ENCODE measurements at regions not wholly inside any gene's neighbourhood (a gene's known extent, or its start where the extent isn't known, plus 50 kb on each side); places are given as distances from the start of the nearest gene placed in this dataset.

- H3K4me1 Mint-ChIP-seq = no peaks in the 10 kb centered on the region
- no peak overlapping the region for H3K27ac Mint-ChIP-seq
- DNase-seq = no peak
- no peak for ATAC-seq (ENCODE audit: low read depth in 2 of 2)
- no peak overlapping the region for H3K4me3 Mint-ChIP-seq
- no peaks in the 10 kb centered on the region for H3K27me3 Mint-ChIP-seq
- H3K9me3 Mint-ChIP-seq = peaks cover 11 to 18% (median 15%) of the 10 kb centered on the region in 7 donors
- peaks cover 0 to 7% of the 10 kb centered on the region in 2 donors for H3K36me3 Mint-ChIP-seq
Observed at GRCh38 chr1:80926531-80926930, 874.2 kb upstream of the ADGRL2 start.

- DNase-seq = no peak
- H3K4me3 Mint-ChIP-seq = no peak overlapping the region
- ATAC-seq (ENCODE audit: low read depth in 2 of 2) = no peak
- H3K27ac Mint-ChIP-seq = no peak overlapping the region
- H3K36me3 Mint-ChIP-seq = no peaks in the 10 kb centered on the region
- H3K9me3 Mint-ChIP-seq = peaks cover 0 to 10% (median 4%) of the 10 kb centered on the region in 7 donors
- H3K4me1 Mint-ChIP-seq = no peaks in the 10 kb centered on the region
- no peaks in the 10 kb centered on the region for H3K27me3 Mint-ChIP-seq
Observed at GRCh38 chr1:80925130-80925805, 875.5 kb upstream of the ADGRL2 start.

- ATAC-seq (ENCODE audit: low read depth in 2 of 2) (no peak), DNase-seq (no peak)
- Mint-ChIP-seq H3K9me3 (peaks cover 0 to 10% (median 5%) of the 10 kb centered on the region in 7 donors), H3K27me3 (no peaks in the 10 kb centered on the region), H3K27ac (no peak overlapping the region), H3K36me3 (no peaks in the 10 kb centered on the region), H3K4me3 (no peak overlapping the region), H3K4me1 (no peaks in the 10 kb centered on the region)
Observed at GRCh38 chr1:80924290-80924689, 876.4 kb upstream of the ADGRL2 start.

- DNase-seq (no peak), ATAC-seq (ENCODE audit: low read depth in 2 of 2) (no peak)
- Mint-ChIP-seq H3K36me3 (no peaks in the 10 kb centered on the region), H3K27ac (no peak overlapping the region), H3K9me3 (peaks cover 0 to 6% (median 1%) of the 10 kb centered on the region in 7 donors), H3K27me3 (no peaks in the 10 kb centered on the region), H3K4me3 (no peak overlapping the region), H3K4me1 (no peaks in the 10 kb centered on the region)
Observed at GRCh38 chr1:80922906-80923305, 877.8 kb upstream of the ADGRL2 start.

GRCh38 chr1:80919426-80919825 lies 881.3 kb upstream of the ADGRL2 start:
- ATAC-seq (ENCODE audit: low read depth in 2 of 2) = no peak
- Mint-ChIP-seq H3K27me3 (no peaks in the 10 kb centered on the region), H3K4me1 (no peaks in the 10 kb centered on the region), H3K36me3 (no peaks in the 10 kb centered on the region), H3K9me3 (peaks cover 0 to 1% (median 0%) of the 10 kb centered on the region in 7 donors), H3K4me3 (no peak overlapping the region), H3K27ac (no peak overlapping the region)
- DNase-seq = no peak

- Mint-ChIP-seq H3K4me3 (no peak overlapping the region), H3K27me3 (no peaks in the 10 kb centered on the region), H3K9me3 (peaks cover 0 to 1% (median 0%) of the 10 kb centered on the region in 7 donors), H3K4me1 (no peaks in the 10 kb centered on the region), H3K27ac (no peak overlapping the region), H3K36me3 (no peaks in the 10 kb centered on the region)
- ATAC-seq (ENCODE audit: low read depth in 2 of 2) (no peak), DNase-seq (no peak)
Observed at GRCh38 chr1:80918380-80918779, 882.4 kb upstream of the ADGRL2 start.

GRCh38 chr1:80917826-80918225 lies 882.9 kb upstream of the ADGRL2 start:
- H3K27me3 Mint-ChIP-seq = no peaks in the 10 kb centered on the region
- DNase-seq = no peak
- peaks cover 0 to 2% (median 0%) of the 10 kb centered on the region in 7 donors for H3K9me3 Mint-ChIP-seq
- no peak overlapping the region for H3K4me3 Mint-ChIP-seq
- no peak for ATAC-seq (ENCODE audit: low read depth in 2 of 2)
- H3K27ac Mint-ChIP-seq = no peak overlapping the region
- H3K36me3 Mint-ChIP-seq = no peaks in the 10 kb centered on the region
- no peaks in the 10 kb centered on the region for H3K4me1 Mint-ChIP-seq

- no peaks in the 10 kb centered on the region for H3K27me3 Mint-ChIP-seq
- H3K4me3 Mint-ChIP-seq = no peak overlapping the region
- peaks cover 0 to 3% (median 0%) of the 10 kb centered on the region in 7 donors for H3K9me3 Mint-ChIP-seq
- no peak overlapping the region for H3K27ac Mint-ChIP-seq
- DNase-seq (no peak), ATAC-seq (ENCODE audit: low read depth in 2 of 2) (no peak)
- no peaks in the 10 kb centered on the region for H3K4me1 Mint-ChIP-seq
- no peaks in the 10 kb centered on the region for H3K36me3 Mint-ChIP-seq
Observed at GRCh38 chr1:80917225-80917624, 883.5 kb upstream of the ADGRL2 start.

GRCh38 chr1:80915491-80915890 lies 885.2 kb upstream of the ADGRL2 start:
- no peak for ATAC-seq (ENCODE audit: low read depth in 2 of 2)
- Mint-ChIP-seq H3K27ac (no peak overlapping the region), H3K36me3 (no peaks in the 10 kb centered on the region), H3K27me3 (no peaks in the 10 kb centered on the region), H3K4me3 (no peak overlapping the region), H3K9me3 (peaks cover 0 to 3% (median 0%) of the 10 kb centered on the region in 7 donors), H3K4me1 (no peaks in the 10 kb centered on the region)
- DNase-seq = no peak

- Mint-ChIP-seq H3K4me3 (no peak overlapping the region), H3K27ac (no peak overlapping the region), H3K36me3 (no peaks in the 10 kb centered on the region), H3K27me3 (no peaks in the 10 kb centered on the region), H3K9me3 (peaks cover 0 to 4% (median 0%) of the 10 kb centered on the region in 7 donors), H3K4me1 (no peaks in the 10 kb centered on the region)
- ATAC-seq (ENCODE audit: low read depth in 2 of 2) = no peak
- no peak for DNase-seq
Observed at GRCh38 chr1:80910426-80910825, 890.3 kb upstream of the ADGRL2 start.

GRCh38 chr1:80909172-80909784 lies 891.5 kb upstream of the ADGRL2 start:
- Mint-ChIP-seq H3K4me3 (no peak overlapping the region), H3K27ac (no peak overlapping the region), H3K9me3 (peaks cover 0 to 4% (median 0%) of the 10 kb centered on the region in 7 donors), H3K27me3 (no peaks in the 10 kb centered on the region), H3K4me1 (no peaks in the 10 kb centered on the region), H3K36me3 (no peaks in the 10 kb centered on the region)
- DNase-seq (no peak), ATAC-seq (ENCODE audit: low read depth in 2 of 2) (no peak)

GRCh38 chr1:80896781-80897356 lies 903.9 kb upstream of the ADGRL2 start:
- no peak for DNase-seq
- no peak for ATAC-seq (ENCODE audit: low read depth in 2 of 2)
- Mint-ChIP-seq H3K9me3 (peaks cover 0 to 3% (median 0%) of the 10 kb centered on the region in 7 donors), H3K27ac (no peak overlapping the region), H3K27me3 (no peaks in the 10 kb centered on the region), H3K4me1 (peaks cover 0 to 10% (median 4%) of the 10 kb centered on the region in 3 donors), H3K4me3 (no peak overlapping the region), H3K36me3 (no peaks in the 10 kb centered on the region)

GRCh38 chr1:80894921-80895320 lies 905.8 kb upstream of the ADGRL2 start:
- Mint-ChIP-seq H3K4me3 (peak overlapping the region in 1 of 8 donors; percentile 18), H3K9me3 (peaks cover 0 to 3% (median 0%) of the 10 kb centered on the region in 7 donors), H3K4me1 (peaks cover 0 to 10% (median 4%) of the 10 kb centered on the region in 3 donors), H3K27me3 (no peaks in the 10 kb centered on the region), H3K27ac (no peak overlapping the region), H3K36me3 (no peaks in the 10 kb centered on the region)
- no peak for ATAC-seq (ENCODE audit: low read depth in 2 of 2)
- no peak for DNase-seq

GRCh38 chr1:80893115-80893514 lies 907.6 kb upstream of the ADGRL2 start:
- H3K36me3 Mint-ChIP-seq = no peaks in the 10 kb centered on the region
- H3K4me3 Mint-ChIP-seq = no peak overlapping the region

More at GRCh38 chr1:80893115-80893514, 907.6 kb upstream of the ADGRL2 start:
- H3K4me1 Mint-ChIP-seq = peaks cover 0 to 10% (median 4%) of the 10 kb centered on the region in 3 donors
- DNase-seq (no peak), ATAC-seq (ENCODE audit: low read depth in 2 of 2) (no peak)
- peaks cover 0 to 3% (median 0%) of the 10 kb centered on the region in 7 donors for H3K9me3 Mint-ChIP-seq
- H3K27ac Mint-ChIP-seq = peak overlapping the region in 1 of 6 donors; percentile 38
- H3K27me3 Mint-ChIP-seq = no peaks in the 10 kb centered on the region
